ENCODE measurements at regions not wholly inside any gene's neighbourhood (a gene's known extent, or its start where the extent isn't known, plus 50 kb on each side); places are given as distances from the start of the nearest gene placed in this dataset.
"Not testable (repeated sequence)": the region's sequence is repeated elsewhere in the genome, so short reads cannot be mapped to it uniquely, and the experiment has no call there.

DNA sequence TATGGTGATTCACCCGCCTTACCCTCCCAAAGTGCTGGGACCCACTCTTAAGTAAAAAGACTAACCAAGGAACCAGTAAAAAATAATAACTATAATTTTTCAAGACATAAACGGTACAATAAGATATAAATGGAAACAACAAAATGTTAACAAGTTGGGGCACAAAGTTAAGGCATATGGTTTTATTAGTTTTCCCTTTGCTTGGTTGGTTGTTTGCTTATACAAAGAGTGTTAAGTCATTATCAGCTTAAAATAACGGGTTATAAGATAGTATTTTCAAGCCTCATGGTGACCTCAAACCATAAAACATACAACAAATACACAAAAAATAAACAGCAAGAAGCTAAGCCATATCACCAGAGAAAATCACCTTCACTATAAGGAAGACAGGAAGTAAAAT lies 406.1 kb downstream of the SEC23A start:
- Histone ChIP-seq H3K36me3 (no peaks in the 10 kb centered on the region), H3K27me3 (no peaks in the 10 kb centered on the region), H3K4me1 (ENCODE audit: low read depth) (no peaks in the 10 kb centered on the region), H3K4me3 (no peak overlapping the region), H3K27ac (no peak overlapping the region), H3K9me3 (ENCODE audit: low read depth) (no peaks in the 10 kb centered on the region)
- no peak for DNase-seq (ENCODE audit: low read depth in 1 of 2, low spot score in 1 of 2)
- TF ChIP-seq, protein P1, sequence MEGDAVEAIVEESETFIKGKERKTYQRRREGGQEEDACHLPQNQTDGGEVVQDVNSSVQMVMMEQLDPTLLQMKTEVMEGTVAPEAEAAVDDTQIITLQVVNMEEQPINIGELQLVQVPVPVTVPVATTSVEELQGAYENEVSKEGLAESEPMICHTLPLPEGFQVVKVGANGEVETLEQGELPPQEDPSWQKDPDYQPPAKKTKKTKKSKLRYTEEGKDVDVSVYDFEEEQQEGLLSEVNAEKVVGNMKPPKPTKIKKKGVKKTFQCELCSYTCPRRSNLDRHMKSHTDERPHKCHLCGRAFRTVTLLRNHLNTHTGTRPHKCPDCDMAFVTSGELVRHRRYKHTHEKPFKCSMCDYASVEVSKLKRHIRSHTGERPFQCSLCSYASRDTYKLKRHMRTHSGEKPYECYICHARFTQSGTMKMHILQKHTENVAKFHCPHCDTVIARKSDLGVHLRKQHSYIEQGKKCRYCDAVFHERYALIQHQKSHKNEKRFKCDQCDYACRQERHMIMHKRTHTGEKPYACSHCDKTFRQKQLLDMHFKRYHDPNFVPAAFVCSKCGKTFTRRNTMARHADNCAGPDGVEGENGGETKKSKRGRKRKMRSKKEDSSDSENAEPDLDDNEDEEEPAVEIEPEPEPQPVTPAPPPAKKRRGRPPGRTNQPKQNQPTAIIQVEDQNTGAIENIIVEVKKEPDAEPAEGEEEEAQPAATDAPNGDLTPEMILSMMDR (IDR thresholded peaks at IDR 0.05; ENCODE audit: low read depth, low read length), result no peak

DNA sequence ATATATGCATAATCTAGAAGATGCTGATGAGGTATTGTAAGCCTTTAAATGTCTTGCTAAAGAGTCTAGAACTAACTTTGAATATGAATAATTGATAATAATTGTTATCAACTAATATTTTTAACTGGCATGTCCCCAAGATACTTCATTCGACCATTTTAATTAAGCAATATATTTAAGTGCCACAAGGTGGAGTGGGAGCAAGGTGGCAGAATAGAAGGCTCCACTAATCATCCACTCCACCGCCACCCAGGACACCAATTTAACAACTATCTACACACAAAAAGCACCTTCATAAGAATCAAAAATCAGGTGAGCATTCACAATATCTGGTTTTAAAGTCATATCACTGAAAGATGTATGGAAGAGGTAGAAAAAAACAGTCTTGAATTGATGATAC lies 409.6 kb downstream of the SEC23A start:
- no peak overlapping the region for H3K27ac ChIP-seq
- no peaks in the 10 kb centered on the region for H3K9me3 ChIP-seq (ENCODE audit: low read depth)
- no peaks in the 10 kb centered on the region for H3K4me1 ChIP-seq (ENCODE audit: low read depth)
- TF ChIP-seq, protein P1 (IDR thresholded peaks at IDR 0.05; ENCODE audit: low read depth, low read length), result no peak
- DNase-seq (ENCODE audit: low read depth in 1 of 2, low spot score in 1 of 2), result no peak
- H3K4me3 ChIP-seq, result no peak overlapping the region
- no peaks in the 10 kb centered on the region for H3K36me3 ChIP-seq
- no peaks in the 10 kb centered on the region for H3K27me3 ChIP-seq

DNA sequence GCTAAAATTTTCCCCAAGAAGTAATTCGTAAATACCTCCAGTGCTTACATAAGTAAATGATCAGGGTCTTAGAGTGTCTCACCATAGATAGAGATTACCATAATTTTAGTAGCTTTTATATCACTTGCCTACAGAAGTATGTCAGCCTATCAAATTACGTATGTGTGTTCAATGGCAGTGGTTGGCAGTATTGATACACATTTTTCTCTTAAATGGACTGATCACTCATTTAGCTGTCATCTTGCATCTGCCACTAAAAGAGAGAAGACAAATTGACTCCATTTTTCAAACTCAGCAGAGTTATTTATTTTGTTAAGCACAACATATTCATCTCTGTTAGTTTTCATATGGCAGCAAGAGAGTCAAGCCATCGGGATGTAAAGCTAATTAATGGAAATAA lies 413.1 kb upstream of the CLEC14A start:
- Histone ChIP-seq H3K9me3 (ENCODE audit: low read depth) (no peaks in the 10 kb centered on the region), H3K27ac (no peak overlapping the region), H3K36me3 (no peaks in the 10 kb centered on the region), H3K27me3 (no peaks in the 10 kb centered on the region), H3K4me3 (no peak overlapping the region), H3K4me1 (ENCODE audit: low read depth) (no peaks in the 10 kb centered on the region)
- TF ChIP-seq, protein P1 (IDR thresholded peaks at IDR 0.05; ENCODE audit: low read depth, low read length), result no peak
- DNase-seq (ENCODE audit: low read depth in 1 of 2, low spot score in 1 of 2), result no peak

DNA sequence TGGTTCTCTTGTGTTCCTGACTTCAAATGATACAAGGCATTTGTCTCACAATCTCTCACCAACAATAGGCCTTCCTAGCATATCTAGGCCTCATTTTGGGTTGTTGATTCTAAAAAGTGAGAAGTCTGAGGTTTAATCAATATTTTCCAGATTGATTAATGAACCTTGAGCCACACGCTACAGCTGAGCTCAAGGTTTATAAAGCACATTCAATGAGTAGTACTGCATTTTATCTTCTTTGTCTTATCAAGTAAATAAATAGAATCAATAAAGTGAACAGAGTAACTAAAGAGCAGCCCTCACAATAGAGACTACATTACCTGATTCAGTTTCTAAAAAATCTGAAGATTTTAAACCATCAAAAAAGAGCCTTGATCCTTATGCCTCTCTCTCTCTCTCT lies 407.5 kb upstream of the CLEC14A start:
- H3K27ac ChIP-seq, result no peak overlapping the region
- TF ChIP-seq, protein P1 (IDR thresholded peaks at IDR 0.05; ENCODE audit: low read depth, low read length), result no peak

DNA sequence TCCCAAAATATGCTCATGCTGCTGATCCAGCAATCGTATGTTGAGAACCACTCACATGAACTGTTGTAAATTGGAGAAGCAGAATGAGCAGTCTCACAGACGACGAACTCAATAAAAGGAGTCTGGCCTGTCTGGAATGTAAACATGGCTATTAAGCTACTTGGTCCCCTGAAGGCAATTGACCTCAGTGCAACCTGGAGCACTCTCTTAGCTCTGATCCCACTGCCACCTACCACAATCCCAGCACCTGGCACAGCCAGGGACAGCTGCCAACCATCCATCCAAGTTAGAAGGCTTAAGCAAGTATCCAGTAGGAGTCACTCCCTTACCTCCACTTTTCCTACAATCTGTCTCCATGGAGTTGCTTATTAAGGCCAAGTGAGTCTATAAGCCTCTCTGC lies 406.9 kb upstream of the CLEC14A start:
- H3K4me1 ChIP-seq (ENCODE audit: low read depth), result no peaks in the 10 kb centered on the region
- no peaks in the 10 kb centered on the region for H3K9me3 ChIP-seq (ENCODE audit: low read depth)
- TF ChIP-seq, protein P1 (IDR thresholded peaks at IDR 0.05; ENCODE audit: low read depth, low read length), result no peak
- H3K36me3 ChIP-seq, result no peaks in the 10 kb centered on the region
- no peak for DNase-seq (ENCODE audit: low read depth in 1 of 2, low spot score in 1 of 2)
- no peak overlapping the region for H3K4me3 ChIP-seq
- H3K27ac ChIP-seq, result no peak overlapping the region
- H3K27me3 ChIP-seq, result no peaks in the 10 kb centered on the region

More for the DNA sequence above, 407.5 kb upstream of the CLEC14A start:
- H3K27me3 ChIP-seq, result no peaks in the 10 kb centered on the region
- DNase-seq (ENCODE audit: low read depth in 1 of 2, low spot score in 1 of 2), result no peak
- H3K4me3 ChIP-seq, result no peak overlapping the region
- no peaks in the 10 kb centered on the region for H3K9me3 ChIP-seq (ENCODE audit: low read depth)
- H3K4me1 ChIP-seq (ENCODE audit: low read depth), result no peaks in the 10 kb centered on the region
- H3K36me3 ChIP-seq, result no peaks in the 10 kb centered on the region

DNA sequence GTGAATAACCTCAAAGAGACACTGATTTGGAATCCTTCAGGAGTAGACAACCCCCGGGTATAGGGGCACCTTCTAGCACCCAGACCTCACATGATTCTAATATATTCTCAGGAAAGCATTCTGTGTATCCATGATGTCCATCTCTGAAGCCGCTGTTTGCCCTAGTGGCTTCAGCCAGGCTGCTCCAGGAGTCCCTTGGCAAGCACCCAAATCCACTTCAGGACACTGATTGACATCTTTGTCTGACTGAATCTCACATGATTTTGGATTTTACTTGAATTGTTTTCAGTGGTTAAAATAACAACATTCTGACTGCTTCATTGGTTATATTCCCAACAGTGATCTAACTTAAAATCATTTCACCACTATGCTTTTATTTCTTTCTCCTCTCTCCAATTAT lies 390.5 kb upstream of the CLEC14A start:
- Histone ChIP-seq H3K36me3 (no peaks in the 10 kb centered on the region), H3K4me3 (no peak overlapping the region), H3K27me3 (no peaks in the 10 kb centered on the region), H3K9me3 (ENCODE audit: low read depth) (no peaks in the 10 kb centered on the region), H3K27ac (no peak overlapping the region), H3K4me1 (ENCODE audit: low read depth) (no peaks in the 10 kb centered on the region)
- TF ChIP-seq, protein P1 (IDR thresholded peaks at IDR 0.05; ENCODE audit: low read depth, low read length), result no peak
- no peak for DNase-seq (ENCODE audit: low read depth in 1 of 2, low spot score in 1 of 2)

DNA sequence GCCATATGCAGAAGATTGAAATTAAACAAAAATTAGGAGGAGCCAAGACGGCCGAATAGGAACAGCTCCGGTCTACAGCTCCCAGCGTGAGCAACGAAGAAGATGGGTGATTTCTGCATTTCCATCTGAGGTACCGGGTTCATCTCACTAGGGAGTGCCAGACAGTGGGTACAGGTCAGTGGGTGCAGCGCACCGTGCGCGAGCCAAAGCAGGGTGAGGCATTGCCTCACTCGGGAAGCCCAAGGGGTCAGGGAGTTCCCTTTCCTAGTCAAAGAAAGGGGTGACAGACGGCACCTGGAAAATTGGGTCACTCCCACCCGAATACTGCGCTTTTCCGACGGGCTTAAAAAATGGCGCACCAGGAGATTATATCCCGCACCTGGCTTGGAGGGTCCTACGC lies 379.0 kb upstream of the CLEC14A start:
- not testable (repeated sequence) for H3K4me3 ChIP-seq; DNase-seq (ENCODE audit: low read depth in 1 of 2, low spot score in 1 of 2); H3K9me3 ChIP-seq (ENCODE audit: low read depth); H3K27ac ChIP-seq; H3K27me3 ChIP-seq; H3K4me1 ChIP-seq (ENCODE audit: low read depth); H3K36me3 ChIP-seq
